HepG2 (cell line): ENCODE measurements at regions not wholly inside any gene's neighbourhood (a gene's known extent, or its start where the extent isn't known, plus 50 kb on each side); places are given as distances from the start of the nearest gene placed in this dataset.

ENCODE experiments used
- ATAC-seq: fragments of 200-7000 bp; cut with Tn5 transposase; 3 replicates; pipeline ENCODE4 v1.9.1; 2020; ENCODE audit warnings: mild to moderate bottlenecking, moderate library complexity
- BruUV-seq: library from RNA; stranded (reverse); fragments of 400-500 nt; replicated peaks from 2 replicates; lab custom pipeline; 2021; lab: Mats Ljungman, UMichigan
- CTCF ChIA-PET: fragments of 300-600 bp; formaldehyde crosslinking; extraction: SDS; loops from one replicate; lab custom pipeline; 2021; ENCODE audit warnings: low total read pairs, inconsistent platforms, low intra/inter-chr PET ratio; lab: Yijun Ruan, JAX
- POLR2A ChIA-PET: fragments of 350-600 bp; sonication (Branson Sonifier 250); formaldehyde crosslinking; loops from one replicate; lab custom pipeline; 2020; ENCODE audit warnings: antibody characterized with exemption, inconsistent platforms; lab: Yijun Ruan, JAX
- DNase-seq: peaks from one replicate; pipeline ENCODE4 v3.0.0-alpha.2; 2015; ENCODE audit warnings: low spot score
- FAIRE-seq: peaks from 3 replicates; lab custom pipeline; 2011; peaks lifted over from hg19 to GRCh38; lab: Jason Lieb, UNC
- H2AFZ ChIP-seq: one replicate; pipeline ENCODE4 v1.6.1; 2011; ENCODE audit warnings: low read length, inconsistent platforms
- H3K27ac ChIP-seq: fragments of 300-600 bp; 3 replicates; pipeline ENCODE4 v1.8.0; 2011; ENCODE audit warnings: mixed run types, mild to moderate bottlenecking, mixed read lengths, low read length, inconsistent platforms; ENCODE audit not compliant: insufficient read depth; ENCODE audit errors: extremely low read length
- H3K27me3 ChIP-seq, 2 experiments: fragments of 200-600 bp in 1 of 2; 2 replicates in 1 of 2; 3 replicates in 1 of 2; pipeline versions ENCODE4 v1.6.0 to v1.8.0; 2011; ENCODE audit warnings: low read length in 2 of 2, mild to moderate bottlenecking in 2 of 2, moderate library complexity in 2 of 2, inconsistent platforms in 1 of 2; ENCODE audit not compliant: insufficient read depth in 2 of 2, control insufficient read depth in 1 of 2
- H3K36me3 ChIP-seq, 2 experiments: fragments of 200-600 bp in 1 of 2; replicated peaks in 1 of 2; 2 replicates in 1 of 2; 3 replicates in 1 of 2; pipeline versions ENCODE4 v1.5.1 to v1.8.0; 2011; ENCODE audit warnings: low read length in 2 of 2, inconsistent platforms in 1 of 2; ENCODE audit not compliant: insufficient read depth in 2 of 2, control insufficient read depth in 1 of 2
- H3K4me1 ChIP-seq: 2 replicates; pipeline ENCODE4 v1.5.1; 2012; ENCODE audit warnings: low read length, inconsistent platforms; ENCODE audit not compliant: insufficient read depth
- H3K4me2 ChIP-seq: 2 replicates; pipeline ENCODE4 v1.6.0; 2011; ENCODE audit warnings: low read depth, low read length, inconsistent platforms
- H3K4me3 ChIP-seq, 3 experiments: fragments of 200-600 bp in 1 of 3; sonication (generic), shearing (Covaris generic) in 1 of 3; replicated peaks in 1 of 3; 2 replicates each; pipeline ENCODE4 v1.5.1; 2011 to 2016; ENCODE audit warnings: low read length in 3 of 3, inconsistent platforms in 2 of 3, low read depth in 2 of 3, mild to moderate bottlenecking in 2 of 3, control low read depth in 1 of 3, mixed read lengths in 1 of 3; ENCODE audit not compliant: insufficient read depth in 1 of 3
- H3K79me2 ChIP-seq: one replicate; pipeline ENCODE4 v1.6.1; 2011; ENCODE audit warnings: low read length, inconsistent platforms; ENCODE audit not compliant: insufficient read depth
- H3K9ac ChIP-seq: 2 replicates; pipeline ENCODE4 v1.6.0; 2011; ENCODE audit warnings: mild to moderate bottlenecking, low read depth, low read length, inconsistent platforms; ENCODE audit not compliant: insufficient read depth
- H3K9me3 ChIP-seq: 2 replicates; pipeline ENCODE4 v1.5.1; 2012; ENCODE audit warnings: mild to moderate bottlenecking, low read length
- H4K20me1 ChIP-seq: 2 replicates; pipeline ENCODE4 v1.6.0; 2011; ENCODE audit warnings: inconsistent platforms, mild to moderate bottlenecking, low read length, moderate library complexity; ENCODE audit not compliant: insufficient read depth
- AFF4 ChIP-seq: sonication (generic); formaldehyde crosslinking; IDR thresholded peaks from 2 replicates; pipeline ENCODE4 v1.4.0; 2020; ENCODE audit warnings: missing genetic modification reagents
- PRDM10 ChIP-seq: sonication (generic); formaldehyde crosslinking; IDR thresholded peaks from 2 replicates; pipeline ENCODE4 v1.4.0; 2020; ENCODE audit warnings: low read depth, missing genetic modification reagents
- RFXAP ChIP-seq: sonication (generic); formaldehyde crosslinking; IDR thresholded peaks from 2 replicates; pipeline ENCODE4 v1.4.0; 2020; ENCODE audit warnings: missing genetic modification reagents, borderline replicate concordance
- WGBS: methylation state at CpG from one replicate; pipeline ENCODE4 v1.1.6; 2017; ENCODE audit warnings: low lambda C conversion rate; 5-methylcytosine and 5-hydroxymethylcytosine counted together
- in situ Hi-C: cut with HindIII; loops from 2 replicates; pipeline ENCODE4 v1.10.0; 2017; ENCODE audit warnings: low pct_unique_long_range_greater_than_20kb; ENCODE audit not compliant: extremely low pct_ligation_motif_present
- intact Hi-C: fragments of 100-400 bp; cut with micrococcal nuclease; formaldehyde crosslinking; loops from one replicate; pipeline ENCODE4 v1.10.0; 2022; ENCODE audit not compliant: unreplicated experiment

- TF ChIP-seq PRDM10 (CRISPR knock-in tag) (no peak), RFXAP (no peak)
Measured at GRCh38 chr13:105957769-105958438, 577.6 kb downstream of the EFNB2 start (continued).

DNA sequence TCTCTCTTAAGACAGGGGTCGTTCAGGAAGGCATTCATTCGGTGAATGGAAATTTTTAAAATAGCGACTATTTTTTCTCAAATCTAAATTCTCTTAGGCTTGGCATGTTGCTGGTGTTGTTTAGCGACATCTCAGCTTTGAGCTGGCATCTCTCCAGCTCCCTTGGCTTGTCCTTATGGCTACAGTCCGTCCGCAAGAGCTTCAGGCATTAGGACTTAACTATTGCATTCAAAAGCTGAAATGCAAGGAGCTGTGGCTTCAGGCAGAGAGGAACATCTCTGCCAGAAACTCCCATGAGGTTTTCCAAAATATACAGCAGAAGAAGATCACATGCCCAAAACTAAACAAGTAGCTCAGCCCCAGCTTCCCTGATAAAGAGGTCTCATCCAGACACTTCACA lies 578.5 kb downstream of the EFNB2 start:
- Histone ChIP-seq H4K20me1 (no peaks in the 10 kb centered on the region), H3K27ac (no peak overlapping the region), H3K9ac (no peak overlapping the region), H3K4me1 (no peaks in the 10 kb centered on the region), H2AFZ (no peak overlapping the region), H3K36me3 (no peaks in the 10 kb centered on the region), H3K79me2 (no peaks in the 10 kb centered on the region), H3K9me3 (no peaks in the 10 kb centered on the region), H3K4me2 (no peak overlapping the region)
- intact Hi-C loops = no loop called here
- FAIRE-seq (no peak), DNase-seq (no peak)
- CTCF ChIA-PET = no interaction called here
- WGBS = 18% methylated on average over 6 of the region's 6 CpGs
- no TSS peak for BruUV-seq
- POLR2A ChIA-PET = no interaction called here
- TF ChIP-seq AFF4 (CRISPR knock-in tag) = no peak
- TF ChIP-seq, all 625 proteins: peak for 0
- no peaks in the 10 kb centered on the region for H3K27me3 ChIP-seq
- H3K4me3 ChIP-seq = no peak overlapping the region
- ATAC-seq = no peak
- in situ Hi-C loops = no loop called here
